ENCODE measurements at regions not wholly inside any gene's neighbourhood (a gene's known extent, or its start where the extent isn't known, plus 50 kb on each side); places are given as distances from the start of the nearest gene placed in this dataset.

- DNase-seq: no peak
- TF ChIP-seq, protein P1, sequence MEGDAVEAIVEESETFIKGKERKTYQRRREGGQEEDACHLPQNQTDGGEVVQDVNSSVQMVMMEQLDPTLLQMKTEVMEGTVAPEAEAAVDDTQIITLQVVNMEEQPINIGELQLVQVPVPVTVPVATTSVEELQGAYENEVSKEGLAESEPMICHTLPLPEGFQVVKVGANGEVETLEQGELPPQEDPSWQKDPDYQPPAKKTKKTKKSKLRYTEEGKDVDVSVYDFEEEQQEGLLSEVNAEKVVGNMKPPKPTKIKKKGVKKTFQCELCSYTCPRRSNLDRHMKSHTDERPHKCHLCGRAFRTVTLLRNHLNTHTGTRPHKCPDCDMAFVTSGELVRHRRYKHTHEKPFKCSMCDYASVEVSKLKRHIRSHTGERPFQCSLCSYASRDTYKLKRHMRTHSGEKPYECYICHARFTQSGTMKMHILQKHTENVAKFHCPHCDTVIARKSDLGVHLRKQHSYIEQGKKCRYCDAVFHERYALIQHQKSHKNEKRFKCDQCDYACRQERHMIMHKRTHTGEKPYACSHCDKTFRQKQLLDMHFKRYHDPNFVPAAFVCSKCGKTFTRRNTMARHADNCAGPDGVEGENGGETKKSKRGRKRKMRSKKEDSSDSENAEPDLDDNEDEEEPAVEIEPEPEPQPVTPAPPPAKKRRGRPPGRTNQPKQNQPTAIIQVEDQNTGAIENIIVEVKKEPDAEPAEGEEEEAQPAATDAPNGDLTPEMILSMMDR (IDR thresholded peaks at IDR 0.05): no peak
- Mint-ChIP-seq H3K4me3 (peak overlapping the region; percentile 25; the same call in 1 of the 2 replicates), H3K27ac (no peak overlapping the region), H3K4me1 (ENCODE audit: low read depth) (peaks cover 28% of the 10 kb centered on the region), H3K27me3 (ENCODE audit: insufficient read depth) (no peaks in the 10 kb centered on the region), H3K9me3 (no peaks in the 10 kb centered on the region), H3K36me3 (ENCODE audit: low read depth) (peaks cover 6% of the 10 kb centered on the region; the same call in 1 of the 2 replicates)
Observed at GRCh38 chr18:28875059-28875458, 698.1 kb upstream of the CDH2 start.

DNA sequence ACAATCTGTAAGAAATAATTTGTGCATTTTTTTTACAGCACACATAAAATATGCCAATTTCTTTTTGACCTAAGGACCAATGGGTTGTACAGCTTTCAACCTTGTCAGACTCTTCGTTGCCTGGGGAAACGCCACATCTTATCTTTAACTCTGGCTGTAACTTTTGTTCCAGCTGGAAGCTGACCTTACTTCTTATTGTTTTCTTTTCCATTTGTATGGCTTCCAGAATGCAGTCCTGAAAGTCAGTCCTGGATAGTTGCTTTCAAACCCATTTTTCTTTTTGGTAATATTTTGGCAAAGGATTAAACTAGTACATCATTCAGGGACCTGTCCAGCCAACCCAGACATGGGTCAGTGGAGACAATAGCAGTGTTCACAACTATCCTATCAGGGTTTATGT, 686.5 kb upstream of the CDH2 start:
- Mint-ChIP-seq H3K27ac (no peak overlapping the region), H3K27me3 (ENCODE audit: insufficient read depth) (no peaks in the 10 kb centered on the region), H3K4me1 (ENCODE audit: low read depth) (no peaks in the 10 kb centered on the region), H3K36me3 (ENCODE audit: low read depth) (no peaks in the 10 kb centered on the region), H3K4me3 (no peak overlapping the region), H3K9me3 (no peaks in the 10 kb centered on the region)
- TF ChIP-seq, protein P1 (IDR thresholded peaks at IDR 0.05): no peak
- no peak for DNase-seq

DNA sequence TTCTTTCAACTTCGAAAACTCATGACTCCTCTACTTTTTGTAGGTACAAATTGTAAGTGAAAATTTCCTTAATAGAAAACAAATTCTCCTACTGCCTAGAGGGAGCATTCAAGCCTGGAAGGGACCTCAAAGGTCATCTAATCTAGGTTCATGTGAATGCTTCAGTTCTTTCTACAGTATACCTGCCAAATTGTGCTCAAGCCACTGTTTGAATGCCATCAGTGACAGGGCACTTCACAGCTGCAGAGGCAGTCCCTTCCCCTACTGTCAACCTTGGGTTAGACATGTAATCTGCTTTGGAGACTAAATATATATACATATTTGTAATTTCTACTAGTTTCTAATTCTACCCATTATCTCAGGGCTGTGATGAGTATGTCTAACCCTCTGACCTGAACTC, 681.3 kb upstream of the CDH2 start:
- no peaks in the 10 kb centered on the region for H3K36me3 Mint-ChIP-seq (ENCODE audit: low read depth)
- H3K27ac Mint-ChIP-seq: no peak overlapping the region
- TF ChIP-seq, protein P1 (IDR thresholded peaks at IDR 0.05): no peak
- DNase-seq: no peak
- no peak overlapping the region for H3K4me3 Mint-ChIP-seq
- H3K4me1 Mint-ChIP-seq (ENCODE audit: low read depth): peaks cover 38% of the 10 kb centered on the region
- no peaks in the 10 kb centered on the region for H3K27me3 Mint-ChIP-seq (ENCODE audit: insufficient read depth)
- H3K9me3 Mint-ChIP-seq: no peaks in the 10 kb centered on the region

GRCh38 chr18:28855989-28856388, 679.1 kb upstream of the CDH2 start:
- Mint-ChIP-seq H3K36me3 (ENCODE audit: low read depth) (no peaks in the 10 kb centered on the region), H3K4me1 (ENCODE audit: low read depth) (peaks cover 38% of the 10 kb centered on the region), H3K9me3 (no peaks in the 10 kb centered on the region), H3K27ac (peak overlapping the region; percentile 84), H3K4me3 (no peak overlapping the region; the same call in 1 of the 2 replicates), H3K27me3 (ENCODE audit: insufficient read depth) (no peaks in the 10 kb centered on the region)
- no peak for DNase-seq
- TF ChIP-seq, protein P1 (IDR thresholded peaks at IDR 0.05): no peak

DNA sequence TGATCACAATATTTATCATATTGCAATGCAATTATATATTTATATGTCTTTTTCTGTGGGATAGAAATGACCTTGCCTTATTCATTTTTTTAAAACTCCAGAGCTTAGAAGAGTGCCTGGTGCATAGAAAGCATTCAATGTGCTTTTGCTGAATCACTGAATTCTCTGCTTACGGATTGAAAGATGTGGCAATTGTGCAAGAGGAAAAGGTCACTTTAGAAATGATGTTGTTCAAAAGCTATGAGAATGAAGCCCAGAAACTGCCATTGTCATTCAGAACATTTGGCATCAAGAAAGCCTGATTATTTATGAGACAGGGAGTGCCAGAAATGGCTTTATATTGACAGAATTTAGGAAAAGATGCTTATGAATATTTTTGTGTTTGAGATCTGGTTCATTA, 678.6 kb upstream of the CDH2 start:
- peak; percentile 65 for DNase-seq
- peaks cover 38% of the 10 kb centered on the region for H3K4me1 Mint-ChIP-seq (ENCODE audit: low read depth)

More for the DNA sequence above, 678.6 kb upstream of the CDH2 start:
- TF ChIP-seq, protein P1 (IDR thresholded peaks at IDR 0.05): no peak
- no peak overlapping the region; the same call in 1 of the 2 replicates for H3K4me3 Mint-ChIP-seq
- no peaks in the 10 kb centered on the region for H3K27me3 Mint-ChIP-seq (ENCODE audit: insufficient read depth)
- peaks cover under 1% of the 10 kb centered on the region; the same call in 1 of the 2 replicates for H3K36me3 Mint-ChIP-seq (ENCODE audit: low read depth)
- H3K27ac Mint-ChIP-seq: peak overlapping the region; percentile 84
- no peaks in the 10 kb centered on the region for H3K9me3 Mint-ChIP-seq

All from HFFc6 (cell line).